WTC11 (cell line): ENCODE measurements at regions not wholly inside any gene's neighbourhood (a gene's known extent, or its start where the extent isn't known, plus 50 kb on each side); places are given as distances from the start of the nearest gene placed in this dataset.

ENCODE experiments used
- ATAC-seq: fragments of 200-7000 bp; cut with Tn5 transposase; 2 replicates; pipeline ENCODE4 v1.10.0; 2021; ENCODE audit warnings: mild to moderate bottlenecking, moderate library complexity
- CTCF ChIA-PET: fragments of 300-600 bp; sonication (Branson Sonifier 250); formaldehyde crosslinking; loops from one replicate; lab custom pipeline; 2021; ENCODE audit warnings: antibody characterized with exemption; lab: Charles Lee
- POLR2A ChIA-PET: fragments of 350-600 bp; sonication (Branson Sonifier 250); formaldehyde crosslinking; loops from one replicate; lab custom pipeline; 2021; ENCODE audit warnings: antibody characterized with exemption; lab: Charles Lee
- DNase-seq: peaks from one replicate; pipeline ENCODE4 v3.0.0; 2021; ENCODE audit warnings: low spot score
- H3K27ac Mint-ChIP-seq: 2 replicates; pipeline ENCODE4 v1.8.0; 2021; ENCODE audit warnings: mixed read lengths
- H3K27me3 Mint-ChIP-seq: 2 replicates; pipeline ENCODE4 v1.8.0; 2021; ENCODE audit warnings: low read depth, mild to moderate bottlenecking, moderate library complexity, mixed read lengths
- H3K36me3 Mint-ChIP-seq: 2 replicates; pipeline ENCODE4 v1.8.0; 2021; ENCODE audit warnings: mixed read lengths
- H3K4me1 Mint-ChIP-seq: 2 replicates; pipeline ENCODE4 v1.8.0; 2022; ENCODE audit warnings: mixed read lengths
- H3K4me3 Mint-ChIP-seq: 2 replicates; pipeline ENCODE4 v1.8.0; 2021; ENCODE audit warnings: mild to moderate bottlenecking, moderate library complexity, mixed read lengths
- H3K9me3 Mint-ChIP-seq: 2 replicates; pipeline ENCODE4 v1.8.0; 2021; ENCODE audit warnings: mixed read lengths
- AFF4 ChIP-seq: sonication (generic); formaldehyde crosslinking; IDR thresholded peaks from 2 replicates; pipeline ENCODE4 v1.8.1; 2023; ENCODE audit warnings: mild to moderate bottlenecking, missing genetic modification reagents, borderline replicate concordance
- ELF4 ChIP-seq: sonication (generic); formaldehyde crosslinking; IDR thresholded peaks from 2 replicates; pipeline ENCODE4 v1.8.1; 2022; ENCODE audit warnings: low read depth, mild to moderate bottlenecking, moderate library complexity, missing genetic modification reagents
- FOXJ3 ChIP-seq: sonication (generic); formaldehyde crosslinking; IDR thresholded peaks from 2 replicates; pipeline ENCODE4 v1.9.0; 2021; ENCODE audit warnings: missing genetic modification reagents, mild to moderate bottlenecking, borderline replicate concordance
- GRHL2 ChIP-seq: fragments of 250-450 bp; sonication (Bioruptor Pico); IDR thresholded peaks from 2 replicates; pipeline ENCODE4 v1.8.0; 2022; ENCODE audit warnings: mild to moderate bottlenecking, moderate library complexity; ENCODE audit not compliant: insufficient replicate concordance, severe bottlenecking
- NFATC4 ChIP-seq: fragments of 250-450 bp; sonication (Bioruptor Pico); IDR thresholded peaks from 2 replicates; pipeline ENCODE4 v1.9.0; 2021; ENCODE audit warnings: mild to moderate bottlenecking
- PRDM15 ChIP-seq: sonication (generic); formaldehyde crosslinking; IDR thresholded peaks from 2 replicates; pipeline ENCODE4 v1.8.0; 2022; ENCODE audit warnings: missing genetic modification reagents
- PRRX2 ChIP-seq: fragments of 250-450 bp; sonication (Bioruptor Pico); IDR thresholded peaks from 2 replicates; pipeline ENCODE4 v1.8.0; 2021; ENCODE audit warnings: mild to moderate bottlenecking
- SMAD3 ChIP-seq: sonication (generic); formaldehyde crosslinking; IDR thresholded peaks from 2 replicates; pipeline ENCODE4 v1.8.0; 2022; ENCODE audit warnings: missing genetic modification reagents, mild to moderate bottlenecking, borderline replicate concordance
- SOX15 ChIP-seq: fragments of 250-450 bp; sonication (Bioruptor Pico); IDR thresholded peaks from 2 replicates; pipeline ENCODE4 v1.9.0; 2021; ENCODE audit warnings: mild to moderate bottlenecking
- ZNF263 ChIP-seq: sonication (generic); formaldehyde crosslinking; IDR thresholded peaks from 2 replicates; pipeline ENCODE4 v1.8.1; 2022; ENCODE audit warnings: low read depth, mild to moderate bottlenecking, moderate library complexity, missing genetic modification reagents
- ZNF416 ChIP-seq: fragments of 250-450 bp; sonication (Bioruptor Pico); IDR thresholded peaks from 2 replicates; pipeline ENCODE4 v1.9.0; 2021; ENCODE audit warnings: mild to moderate bottlenecking, inconsistent platforms
- ZNF671 ChIP-seq: fragments of 250-450 bp; sonication (Bioruptor Pico); IDR thresholded peaks from 2 replicates; pipeline ENCODE4 v1.8.0; 2021; ENCODE audit warnings: mild to moderate bottlenecking
- ZSCAN18 ChIP-seq: fragments of 250-450 bp; sonication (Bioruptor Pico); IDR thresholded peaks from 2 replicates; pipeline ENCODE4 v2.1.2; 2022; ENCODE audit warnings: mild to moderate bottlenecking, moderate library complexity
- TF ChIP-seq, protein P1 (sequence below): sonication (generic); formaldehyde crosslinking; conservative IDR thresholded peaks from 2 replicates; pipeline ENCODE4 v1.8.1; 2023; ENCODE audit warnings: mild to moderate bottlenecking, low read depth, missing genetic modification reagents, moderate library complexity

- TF ChIP-seq AFF4 (CRISPR knock-in tag) (no peak), FOXJ3 (CRISPR knock-in tag) (no peak)
These were observed 154.4 kb upstream of the HNMT start (continued) for GRCh38 chr2:137809837-137810236.

- TF ChIP-seq PRDM15 (CRISPR knock-in tag) (no peak), PRRX2 (CRISPR knock-in tag) (no peak), ELF4 (CRISPR knock-in tag) (no peak)
- TF ChIP-seq, protein P1, sequence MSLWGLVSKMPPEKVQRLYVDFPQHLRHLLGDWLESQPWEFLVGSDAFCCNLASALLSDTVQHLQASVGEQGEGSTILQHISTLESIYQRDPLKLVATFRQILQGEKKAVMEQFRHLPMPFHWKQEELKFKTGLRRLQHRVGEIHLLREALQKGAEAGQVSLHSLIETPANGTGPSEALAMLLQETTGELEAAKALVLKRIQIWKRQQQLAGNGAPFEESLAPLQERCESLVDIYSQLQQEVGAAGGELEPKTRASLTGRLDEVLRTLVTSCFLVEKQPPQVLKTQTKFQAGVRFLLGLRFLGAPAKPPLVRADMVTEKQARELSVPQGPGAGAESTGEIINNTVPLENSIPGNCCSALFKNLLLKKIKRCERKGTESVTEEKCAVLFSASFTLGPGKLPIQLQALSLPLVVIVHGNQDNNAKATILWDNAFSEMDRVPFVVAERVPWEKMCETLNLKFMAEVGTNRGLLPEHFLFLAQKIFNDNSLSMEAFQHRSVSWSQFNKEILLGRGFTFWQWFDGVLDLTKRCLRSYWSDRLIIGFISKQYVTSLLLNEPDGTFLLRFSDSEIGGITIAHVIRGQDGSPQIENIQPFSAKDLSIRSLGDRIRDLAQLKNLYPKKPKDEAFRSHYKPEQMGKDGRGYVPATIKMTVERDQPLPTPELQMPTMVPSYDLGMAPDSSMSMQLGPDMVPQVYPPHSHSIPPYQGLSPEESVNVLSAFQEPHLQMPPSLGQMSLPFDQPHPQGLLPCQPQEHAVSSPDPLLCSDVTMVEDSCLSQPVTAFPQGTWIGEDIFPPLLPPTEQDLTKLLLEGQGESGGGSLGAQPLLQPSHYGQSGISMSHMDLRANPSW (CRISPR knock-in tag): no peak
- DNase-seq: no peak
- no peak overlapping the region for H3K27ac Mint-ChIP-seq
- H3K27me3 Mint-ChIP-seq: no peaks in the 10 kb centered on the region
- H3K4me1 Mint-ChIP-seq: no peaks in the 10 kb centered on the region
- no peak overlapping the region for H3K4me3 Mint-ChIP-seq
- H3K36me3 Mint-ChIP-seq: peaks cover 4% of the 10 kb centered on the region; the same call in 1 of the 2 replicates
- peaks cover 11% of the 10 kb centered on the region for H3K9me3 Mint-ChIP-seq
- no peak for ATAC-seq
- ChIA-PET POLR2A (no interaction called here), CTCF (no interaction called here)
These were observed 151.8 kb upstream of the HNMT start for GRCh38 chr2:137812517-137812916.

DNA sequence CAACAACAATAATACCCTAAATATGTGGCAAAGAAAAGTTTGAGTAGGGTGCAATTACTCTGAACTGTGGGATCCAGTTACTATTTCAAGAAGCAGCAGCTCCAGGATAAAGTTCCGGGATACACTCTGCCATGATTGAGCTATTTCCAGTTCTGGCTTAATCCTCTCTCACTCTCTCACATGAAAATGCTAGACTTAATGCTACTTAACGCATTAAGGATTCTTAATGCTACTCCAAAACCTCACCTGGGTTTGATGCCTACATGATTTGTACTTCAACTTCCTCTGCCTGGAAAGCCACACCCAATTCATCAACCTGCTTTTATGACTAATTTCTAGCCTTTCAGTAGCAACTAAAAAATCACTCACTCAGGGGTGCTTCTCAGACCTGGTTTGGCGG is 151.1 kb upstream of the HNMT start:
- DNase-seq (no peak), ATAC-seq (no peak)
- H3K9me3 Mint-ChIP-seq: peaks cover 9% of the 10 kb centered on the region
- TF ChIP-seq NFATC4 (CRISPR knock-in tag): no peak
- no peak for TF ChIP-seq ZNF671
- TF ChIP-seq ZNF416 (CRISPR knock-in tag): no peak
- no peak for TF ChIP-seq GRHL2 (CRISPR knock-in tag)
- TF ChIP-seq ZSCAN18 (CRISPR knock-in tag): no peak
- TF ChIP-seq SOX15 (CRISPR knock-in tag): no peak
- no peak for TF ChIP-seq ZNF263 (CRISPR knock-in tag)
- no peak for TF ChIP-seq SMAD3 (CRISPR knock-in tag)
- ChIA-PET POLR2A (no interaction called here), CTCF (no interaction called here)
- no peak overlapping the region for H3K4me3 Mint-ChIP-seq
- no peaks in the 10 kb centered on the region for H3K4me1 Mint-ChIP-seq
- no peak overlapping the region for H3K27ac Mint-ChIP-seq
- H3K36me3 Mint-ChIP-seq: peaks cover 4% of the 10 kb centered on the region; the same call in 1 of the 2 replicates
- no peaks in the 10 kb centered on the region for H3K27me3 Mint-ChIP-seq
